UCSD-AML1 (cell line): ENCODE measurements at regions not wholly inside any gene's neighbourhood (a gene's known extent, or its start where the extent isn't known, plus 50 kb on each side); places are given as distances from the start of the nearest gene placed in this dataset.
"Not testable (repeated sequence)": the region's sequence is repeated elsewhere in the genome, so short reads cannot be mapped to it uniquely, and the experiment has no call there.

Source experiments
- DNase-seq: peaks from one replicate; lab custom pipeline; 2025; ENCODE audit not compliant: unreplicated experiment; lab: John Stamatoyannopoulos, UW

DNA sequence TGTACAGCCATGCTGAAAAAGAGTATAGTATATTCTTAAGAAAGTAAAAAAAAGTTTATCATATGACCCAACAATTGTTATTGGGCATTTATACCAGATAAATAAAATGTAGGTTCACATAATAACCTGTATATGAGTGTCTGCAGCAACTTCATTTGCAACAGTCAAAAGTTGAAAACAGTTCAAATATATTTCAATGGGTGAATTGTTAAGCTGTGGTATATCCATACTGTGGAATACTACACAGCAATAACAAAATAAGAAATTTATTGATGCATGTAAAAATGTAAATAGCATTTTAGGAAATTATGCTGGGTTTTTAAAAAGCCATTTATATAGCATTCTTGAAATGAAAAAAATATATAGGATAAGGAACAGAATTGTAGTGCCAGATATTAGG is 1420.1 kb upstream of the ACO1 start:
- no peak for DNase-seq

DNA sequence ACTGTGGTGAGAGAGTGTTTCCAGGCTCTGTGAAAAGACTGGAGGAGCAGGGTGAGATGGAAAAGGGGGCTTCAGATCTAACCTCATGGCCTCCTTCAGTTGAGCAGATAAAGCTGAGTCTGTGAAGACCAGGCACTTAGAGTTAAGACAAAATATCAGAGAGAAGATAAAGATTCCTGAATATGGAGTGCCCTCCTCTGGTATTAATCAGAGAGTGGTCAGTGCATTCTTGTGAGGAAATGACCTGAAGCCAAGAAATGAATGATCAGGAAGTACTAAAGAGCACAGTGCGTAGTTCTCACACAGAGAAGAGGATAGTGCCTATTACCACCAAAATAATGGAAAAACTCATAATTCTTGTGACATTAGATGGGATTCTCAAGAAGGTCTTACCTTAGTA is 1417.0 kb upstream of the ACO1 start:
- DNase-seq = no peak

DNA sequence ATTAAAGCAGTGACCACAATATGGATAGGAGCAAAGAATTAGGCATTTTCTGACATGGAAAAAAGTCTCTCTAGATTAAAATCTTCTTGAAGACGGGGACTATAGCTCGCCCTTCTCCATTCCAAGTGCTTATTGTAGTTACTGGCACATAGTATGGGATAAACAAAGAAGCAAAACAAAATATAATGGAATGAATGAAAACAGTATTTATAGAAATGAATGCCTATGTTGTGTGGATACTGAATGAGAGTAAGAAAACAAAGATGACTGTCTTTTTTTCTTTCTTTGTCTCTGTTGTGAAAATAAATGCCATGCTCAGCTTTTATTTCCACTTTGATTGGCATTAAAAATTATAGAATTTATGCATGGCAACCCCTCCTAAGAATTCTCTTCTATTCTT is 1414.3 kb upstream of the ACO1 start:
- DNase-seq = no peak

DNA sequence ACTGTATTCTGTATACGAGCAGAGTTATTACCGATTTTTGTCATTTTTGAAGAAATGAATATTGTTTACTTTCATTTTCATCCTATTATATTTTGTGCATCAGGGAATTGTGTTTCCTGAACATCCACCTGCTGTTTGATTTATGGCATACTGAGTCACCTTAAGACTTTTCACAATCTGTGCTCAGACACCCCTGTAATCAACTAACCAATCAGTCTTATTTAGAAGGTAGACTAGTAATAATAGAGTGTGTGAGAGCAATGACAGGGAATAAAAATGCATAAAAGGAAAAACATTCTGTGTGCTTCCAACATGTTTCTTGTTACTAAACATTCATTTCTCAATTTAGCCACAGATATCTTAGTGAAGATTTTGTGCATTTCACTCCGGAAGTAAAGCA is 1413.6 kb upstream of the ACO1 start:
- DNase-seq = no peak

DNA sequence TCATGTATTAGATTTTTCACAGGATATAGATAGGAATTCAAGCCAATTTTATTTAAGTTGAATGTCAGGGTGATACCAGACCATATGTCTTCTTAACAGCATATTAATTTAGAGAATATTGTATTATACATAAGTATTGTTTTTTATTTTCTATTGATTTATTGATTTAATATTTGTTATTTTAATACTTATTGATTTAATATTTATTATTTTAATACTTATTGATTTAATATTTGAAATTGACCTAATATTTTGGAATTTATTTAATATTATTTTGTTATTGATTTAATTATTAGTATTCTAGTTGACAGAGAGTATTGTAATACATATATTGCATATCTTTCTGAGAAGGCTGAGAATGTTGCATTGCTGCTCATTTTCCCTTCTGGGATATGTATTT is 1411.8 kb upstream of the ACO1 start:
- no peak for DNase-seq

DNA sequence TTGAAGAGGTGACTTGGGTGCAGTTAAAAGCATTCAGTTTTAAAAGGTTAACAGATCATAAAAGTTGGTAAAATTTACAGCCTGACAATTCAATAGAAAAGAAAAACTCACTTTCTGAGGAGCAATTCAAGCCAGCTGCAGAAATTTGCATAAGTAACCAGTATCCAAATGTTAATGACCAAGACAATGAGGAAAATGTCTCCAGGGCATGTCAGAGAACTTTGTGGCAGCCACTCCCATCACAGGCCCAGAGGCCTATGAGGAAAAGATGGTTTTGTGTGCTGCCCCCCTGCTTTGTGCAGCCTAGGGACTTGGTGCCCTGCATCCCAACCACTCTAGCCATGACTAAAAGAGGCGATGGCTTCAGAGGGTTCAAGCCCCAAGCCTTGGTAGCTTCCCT is 1406.5 kb upstream of the ACO1 start:
- DNase-seq = no peak

DNA sequence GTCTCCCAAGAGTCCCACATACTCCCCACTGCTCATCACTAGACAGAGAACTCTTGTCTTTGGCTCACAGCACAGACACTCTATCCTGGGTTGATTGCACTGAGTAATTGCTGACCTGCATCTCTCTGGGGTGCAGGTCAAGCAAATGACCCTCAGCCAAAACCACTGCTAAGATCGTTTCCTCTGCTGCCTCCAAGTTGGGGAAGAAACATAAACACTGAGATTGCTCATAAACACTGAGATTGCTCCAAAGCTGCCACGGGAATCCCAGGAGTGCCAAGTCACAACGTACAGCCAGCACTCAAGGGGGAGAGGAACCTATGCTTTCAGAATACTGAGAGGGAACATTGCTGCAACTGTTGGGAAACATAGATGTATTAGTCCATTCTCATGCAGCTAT is 1402.1 kb upstream of the ACO1 start:
- no peak for DNase-seq

DNA sequence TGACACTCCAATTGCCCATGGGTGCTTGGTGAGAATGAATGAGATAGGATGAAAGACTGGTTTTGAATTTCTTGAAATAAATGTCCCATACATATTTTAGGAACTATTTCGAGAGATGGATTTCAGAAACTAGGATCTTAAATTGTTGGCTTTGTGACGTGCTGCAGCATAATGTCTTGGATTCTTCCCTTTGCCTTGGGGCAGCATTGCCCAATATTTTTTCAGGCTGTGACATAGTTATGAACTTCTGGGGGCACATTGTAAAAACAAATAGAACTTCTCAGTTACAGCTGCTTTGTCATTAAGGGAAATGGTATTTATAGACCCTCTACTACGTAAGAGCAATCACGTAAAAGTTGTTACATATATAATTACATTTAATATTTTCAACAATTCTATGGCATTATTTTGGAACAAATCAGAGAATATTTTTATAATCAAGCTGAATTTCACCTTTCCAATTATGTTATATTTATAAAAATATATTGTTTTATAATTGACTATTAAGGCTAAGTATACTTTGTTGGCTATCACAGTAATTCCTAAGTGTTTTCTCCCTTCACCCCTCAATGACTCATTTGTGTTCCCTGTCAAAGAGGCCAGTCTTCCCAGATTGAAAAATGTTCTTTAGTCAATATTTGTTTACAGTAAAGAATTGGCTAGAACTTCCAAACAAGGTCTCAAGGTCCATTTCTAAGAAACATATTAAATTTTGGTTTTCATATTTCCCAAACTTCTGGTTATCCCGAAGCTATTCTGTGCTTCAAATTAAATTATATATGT is 1388.3 kb upstream of the ACO1 start:
- DNase-seq = no peak

DNA sequence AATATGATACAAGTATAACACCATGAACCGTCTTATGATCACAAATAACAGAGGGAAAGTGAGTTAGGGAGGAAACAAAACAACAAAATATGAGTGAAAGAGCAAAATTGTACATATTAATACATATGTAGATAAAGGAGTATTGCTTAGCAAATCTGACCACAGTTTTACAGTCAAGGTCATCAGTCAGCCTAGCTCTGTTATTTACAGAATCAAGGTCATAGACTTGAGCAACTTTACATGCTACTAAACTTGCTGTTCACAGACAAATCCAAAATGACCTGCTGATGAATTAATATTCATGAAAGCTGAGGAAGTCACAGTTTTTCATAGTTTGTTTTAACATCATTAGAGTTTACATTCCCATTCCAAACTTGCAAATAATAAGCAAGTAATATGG is 1387.7 kb upstream of the ACO1 start:
- DNase-seq = no peak

DNA sequence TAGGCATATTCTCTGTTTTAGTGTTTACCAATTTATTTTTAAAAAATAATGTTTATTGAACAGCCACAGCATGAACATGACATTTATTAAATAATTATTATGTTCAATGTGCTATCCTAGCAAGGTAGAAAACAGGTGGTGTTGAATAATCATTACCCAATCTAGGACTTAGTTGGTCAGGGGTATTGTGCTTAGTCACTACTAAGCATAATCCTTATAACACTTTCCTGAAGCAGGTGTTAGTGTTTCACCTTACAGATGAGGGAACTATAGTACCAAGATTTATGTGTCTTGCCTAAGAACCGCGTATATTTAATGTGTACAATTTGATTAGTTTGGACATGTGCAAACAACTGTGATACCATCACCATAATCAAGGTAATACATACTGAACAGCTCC is 1387.2 kb upstream of the ACO1 start:
- no peak for DNase-seq

DNA sequence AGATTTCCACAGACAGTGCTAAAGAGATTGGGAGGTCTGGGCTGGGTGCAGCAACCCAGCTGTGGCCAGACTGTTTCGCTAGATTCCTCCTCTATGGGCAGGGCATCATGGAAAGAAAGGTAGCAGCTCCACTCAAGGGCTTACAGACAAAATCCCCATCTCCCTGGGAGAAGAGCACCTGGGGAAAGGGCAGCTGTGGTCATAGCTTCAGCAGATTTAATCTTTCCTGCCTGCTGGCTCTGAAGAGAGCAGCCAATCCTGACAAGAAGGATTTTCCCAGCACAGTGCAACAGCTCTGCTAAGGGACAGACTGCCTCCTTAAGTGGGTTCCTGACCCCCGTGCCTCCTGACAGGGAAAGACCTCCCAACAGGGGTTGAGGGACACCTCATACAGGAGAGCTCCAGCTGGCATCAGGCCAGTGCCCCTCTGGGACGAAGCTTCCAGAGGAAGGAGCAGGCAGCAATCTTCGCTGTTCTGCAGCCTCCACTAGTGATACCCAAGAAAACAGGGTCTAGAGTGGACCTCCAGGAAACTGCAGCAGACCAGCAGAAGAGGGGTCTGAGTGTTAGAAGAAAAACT is 1379.3 kb upstream of the ACO1 start:
- no peak for DNase-seq

DNA sequence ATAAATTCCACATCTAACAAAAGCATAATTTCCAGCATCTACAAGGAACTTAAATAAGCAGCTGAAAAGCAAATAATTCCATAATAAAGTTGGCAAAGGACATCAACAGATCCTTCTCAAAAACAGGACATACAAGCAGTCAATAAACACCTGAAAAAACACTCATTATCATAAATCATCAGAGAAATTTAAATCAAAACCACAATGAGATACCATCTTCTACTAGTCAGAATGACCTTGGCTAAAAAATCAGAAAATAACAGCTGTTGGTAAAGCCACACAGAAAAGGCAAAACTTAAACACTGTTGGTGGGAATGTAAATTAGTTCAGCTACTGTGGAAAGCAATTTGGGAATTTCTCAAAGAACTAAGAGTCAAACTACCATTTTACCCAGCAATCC is 1371.1 kb upstream of the ACO1 start:
- DNase-seq = no peak

DNA sequence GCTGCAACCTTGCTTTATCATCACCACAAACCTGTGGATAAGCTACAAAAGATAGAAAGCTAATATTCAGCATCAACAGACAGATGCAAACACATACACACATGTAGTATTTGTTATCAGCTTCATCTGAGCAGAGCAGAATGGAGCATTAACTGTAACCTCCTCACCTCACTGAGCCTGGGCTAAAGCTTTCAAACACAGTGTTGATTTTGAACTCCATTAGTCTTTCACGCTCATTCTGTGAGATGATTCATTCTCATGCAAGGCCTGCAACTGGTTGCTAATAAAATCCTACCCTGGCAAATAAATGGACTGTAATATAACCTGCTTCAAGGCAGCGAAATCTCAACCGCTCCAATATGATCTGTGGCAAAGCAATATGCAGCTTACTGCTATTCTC is 1360.6 kb upstream of the ACO1 start:
- DNase-seq = no peak

DNA sequence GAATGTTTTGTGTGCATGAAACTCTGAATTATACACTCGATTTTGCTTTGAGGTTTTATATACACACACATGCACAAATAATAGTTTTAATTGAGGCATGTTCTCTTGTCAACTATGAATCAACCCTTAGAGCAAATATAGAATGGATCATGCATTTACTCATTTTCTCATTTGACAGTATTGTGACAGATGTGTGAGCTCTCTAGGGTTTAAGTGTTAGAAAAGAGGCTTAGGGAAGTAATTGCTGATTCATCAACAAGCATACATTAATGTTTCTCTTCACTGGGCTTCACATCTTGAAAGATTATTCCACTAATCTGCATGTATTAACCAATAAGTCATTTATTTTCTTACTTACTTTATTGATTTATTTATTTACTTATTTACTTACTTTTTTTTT is 1356.8 kb upstream of the ACO1 start:
- no peak for DNase-seq

DNA sequence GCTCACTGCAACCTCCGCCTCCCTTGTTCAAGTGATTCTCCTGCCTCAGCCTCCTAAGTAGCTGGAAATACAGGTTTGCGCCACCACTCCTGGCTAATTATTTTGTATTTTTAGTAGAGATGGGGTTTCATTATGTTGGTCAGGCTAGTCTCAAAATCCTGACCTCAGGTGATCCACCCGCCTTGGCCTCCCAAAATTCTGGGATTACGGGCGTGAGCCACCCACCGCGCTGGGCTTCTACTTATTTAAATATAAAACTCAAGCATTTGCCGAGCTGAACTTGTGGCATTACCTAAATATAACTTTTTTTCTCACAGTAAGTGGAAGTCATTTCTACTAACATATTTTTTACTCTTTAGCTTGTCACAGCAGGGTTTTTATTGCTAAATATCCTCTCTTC is 1356.3 kb upstream of the ACO1 start:
- no peak for DNase-seq

DNA sequence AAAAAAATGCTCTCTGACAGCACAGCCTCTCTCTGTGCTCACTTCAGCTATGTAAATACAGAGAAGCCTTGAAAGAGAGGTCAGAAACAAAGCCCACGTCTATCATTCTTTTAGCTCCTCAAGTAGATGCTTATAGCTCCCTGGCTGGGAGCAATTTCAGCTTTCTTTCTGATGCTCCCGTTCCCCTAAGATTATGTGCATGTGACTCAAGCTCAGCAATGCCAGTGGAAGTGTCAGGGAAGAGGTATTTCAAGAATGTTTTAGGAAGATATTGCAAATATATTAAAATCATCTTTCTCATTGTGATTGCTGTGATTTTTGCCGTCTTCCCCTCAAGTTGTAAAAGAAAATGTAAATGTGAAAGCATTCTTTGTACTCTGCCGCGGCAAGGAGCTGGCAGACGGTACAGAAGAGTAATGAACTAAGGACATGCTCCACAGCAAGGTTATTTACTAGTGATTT is 1353.7 kb upstream of the ACO1 start:
- no peak for DNase-seq

DNA sequence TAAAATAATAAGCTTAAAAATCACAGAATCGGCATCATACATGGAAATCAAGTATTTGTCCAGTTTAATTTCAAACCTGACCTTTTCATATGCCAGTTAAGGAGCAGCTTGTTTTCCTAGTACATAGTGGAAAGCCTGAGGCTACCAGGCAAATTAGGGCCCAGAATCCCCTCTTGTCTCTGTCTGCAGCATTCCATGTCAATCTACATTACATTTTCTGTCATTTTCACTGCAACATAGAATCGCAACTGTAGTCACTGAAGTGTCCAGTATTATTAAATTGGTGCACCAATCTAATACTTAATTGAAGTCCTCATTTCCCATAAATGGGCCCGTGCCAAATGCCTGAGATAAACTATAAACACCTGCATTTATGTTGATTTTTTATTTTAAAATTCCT is 1352.2 kb upstream of the ACO1 start:
- DNase-seq = no peak

DNA sequence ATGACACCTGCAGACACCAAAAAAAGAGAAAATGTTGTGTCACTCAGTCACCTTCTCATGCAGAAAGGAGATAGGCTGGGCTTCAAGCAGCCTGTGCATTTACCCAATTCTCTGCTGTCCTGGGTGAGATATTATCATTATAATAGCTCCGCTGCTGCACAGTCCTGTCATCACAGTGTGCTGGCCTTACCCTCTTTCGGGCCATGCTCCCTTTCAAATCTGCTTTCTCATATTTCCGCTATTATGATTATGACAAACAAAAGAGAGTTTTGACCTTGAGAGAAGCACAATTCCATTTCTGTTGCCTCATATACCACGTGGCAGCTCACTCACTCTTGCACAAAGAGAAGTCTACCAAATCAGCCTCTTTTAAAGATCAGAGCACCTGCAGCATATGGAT is 1350.1 kb upstream of the ACO1 start:
- no peak for DNase-seq

DNA sequence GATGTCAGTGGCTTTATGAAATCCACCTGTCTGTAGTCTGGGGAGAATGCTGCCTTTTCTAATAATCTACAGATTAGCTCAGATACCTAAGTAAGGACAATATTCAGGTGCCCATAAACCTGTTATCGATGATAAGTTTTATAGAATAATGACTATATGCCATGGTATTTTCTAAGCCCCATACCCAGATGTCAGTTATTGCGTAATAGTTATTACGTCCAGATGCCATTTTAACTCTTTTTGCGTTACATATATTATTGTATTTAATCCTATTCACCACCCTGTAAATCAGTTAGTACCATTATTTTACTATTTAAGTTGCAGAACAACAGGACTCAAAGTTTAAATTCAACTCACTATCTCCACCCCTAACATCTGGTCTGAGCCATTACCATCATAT is 1343.9 kb upstream of the ACO1 start:
- no peak for DNase-seq

DNA sequence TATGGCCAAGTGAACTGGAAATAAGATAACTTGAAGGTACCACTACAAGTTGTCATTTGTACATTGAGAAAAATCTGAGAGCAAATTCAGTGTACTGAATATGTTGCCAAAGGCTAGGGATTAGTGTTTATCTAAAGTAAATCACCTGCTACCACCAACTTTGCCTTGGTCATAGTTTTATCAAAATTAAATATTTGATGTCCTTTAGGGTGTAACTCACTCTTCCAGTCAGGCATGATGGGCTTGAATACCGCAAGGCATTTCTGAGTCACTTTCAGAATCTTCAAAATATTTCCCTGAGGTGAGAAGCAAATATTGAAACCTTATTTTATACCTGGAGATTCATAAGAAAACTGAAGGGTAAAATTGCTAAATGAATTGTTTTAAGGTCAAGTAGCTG is 1338.6 kb upstream of the ACO1 start:
- no peak for DNase-seq

DNA sequence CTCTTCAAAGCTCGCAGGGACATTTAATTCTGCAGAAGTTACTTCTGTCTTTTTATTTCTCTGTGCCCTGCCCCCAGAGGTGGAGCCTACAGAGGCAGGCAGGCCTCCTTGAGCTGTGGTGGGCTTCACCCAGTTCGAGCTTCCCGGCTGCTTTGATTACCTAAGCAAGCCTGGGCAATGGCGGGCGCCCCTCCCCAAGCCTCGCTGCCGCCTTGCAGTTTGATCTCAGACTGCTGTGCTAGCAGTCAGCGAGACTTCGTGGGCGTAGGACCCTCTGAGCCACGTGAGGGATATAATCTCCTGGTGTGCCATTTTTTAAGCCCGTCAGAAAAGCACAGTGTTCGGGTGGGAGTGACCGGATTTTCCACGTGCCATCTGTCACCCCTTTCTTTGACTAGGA is 1322.9 kb upstream of the ACO1 start:
- not testable (repeated sequence) for DNase-seq

DNA sequence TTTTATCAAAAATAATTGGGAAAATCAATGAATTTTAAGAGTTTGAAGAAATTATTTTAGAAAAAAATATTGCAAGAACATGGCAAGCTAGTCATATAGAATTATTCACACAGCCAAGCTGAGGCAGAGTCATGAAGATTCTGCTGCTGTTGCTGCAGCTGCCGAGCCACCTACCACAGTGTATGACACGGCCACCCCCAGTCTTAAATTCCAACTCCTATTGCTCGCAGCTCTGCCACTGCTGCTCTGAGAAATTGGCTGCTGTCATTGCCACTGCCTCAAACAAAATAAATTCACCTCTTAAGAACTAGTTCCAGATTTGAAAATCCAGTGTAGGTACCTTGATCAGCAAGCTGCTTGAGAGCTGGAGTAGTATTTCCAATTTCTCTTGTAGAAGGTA is 1318.8 kb upstream of the ACO1 start:
- DNase-seq = no peak

DNA sequence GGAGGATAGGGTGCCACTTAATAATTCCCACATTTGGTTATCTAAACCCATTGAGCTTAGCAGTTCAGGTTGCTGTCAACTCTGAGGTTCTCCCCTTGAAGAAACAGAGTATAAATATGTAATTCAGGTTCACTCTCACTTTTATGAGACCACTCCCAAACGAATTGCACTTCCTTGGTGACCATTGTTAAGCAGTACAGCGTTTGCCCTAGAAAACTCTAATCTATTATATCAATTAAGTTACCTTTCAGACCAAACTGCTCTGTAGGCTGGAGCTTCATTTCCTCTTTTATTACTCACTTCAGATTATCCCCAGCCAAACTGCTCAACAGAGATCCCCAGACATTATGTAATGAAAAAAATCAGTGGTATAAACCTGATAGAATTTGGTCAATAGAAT is 1317.0 kb upstream of the ACO1 start:
- no peak for DNase-seq
